GM18517 (cell line): ENCODE measurements at regions not wholly inside any gene's neighbourhood (a gene's known extent, or its start where the extent isn't known, plus 50 kb on each side); places are given as distances from the start of the nearest gene placed in this dataset.
"Not testable (repeated sequence)": the region's sequence is repeated elsewhere in the genome, so short reads cannot be mapped to it uniquely, and the experiment has no call there.

Experiments used
- ATAC-seq: cut with Tn5 transposase; IDR thresholded peaks from one replicate; pipeline ENCODE4 v1.9.1; 2021; ENCODE audit warnings: mild to moderate bottlenecking, moderate library complexity; ENCODE audit not compliant: unreplicated experiment

DNA sequence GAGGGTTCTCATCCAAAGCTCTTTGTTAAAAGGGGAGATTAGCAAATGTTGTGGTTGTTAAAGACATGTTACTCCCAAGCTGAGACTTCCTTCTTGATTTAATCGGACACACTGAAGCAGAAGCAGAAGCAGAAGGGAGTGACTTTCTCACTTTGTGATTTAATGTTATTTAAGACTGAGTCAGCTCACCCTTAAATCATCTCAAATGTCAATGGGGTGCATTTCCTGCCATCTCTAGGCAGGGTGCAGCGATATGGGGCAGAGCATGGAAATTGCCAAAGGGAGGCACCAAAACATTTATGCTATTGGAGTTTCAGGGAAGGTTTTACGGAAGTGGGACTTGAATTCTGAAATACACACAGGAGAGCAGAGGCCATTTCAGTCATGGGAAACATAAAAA lies 283.6 kb downstream of the ABCC12 start:
- ATAC-seq, result no peak

DNA sequence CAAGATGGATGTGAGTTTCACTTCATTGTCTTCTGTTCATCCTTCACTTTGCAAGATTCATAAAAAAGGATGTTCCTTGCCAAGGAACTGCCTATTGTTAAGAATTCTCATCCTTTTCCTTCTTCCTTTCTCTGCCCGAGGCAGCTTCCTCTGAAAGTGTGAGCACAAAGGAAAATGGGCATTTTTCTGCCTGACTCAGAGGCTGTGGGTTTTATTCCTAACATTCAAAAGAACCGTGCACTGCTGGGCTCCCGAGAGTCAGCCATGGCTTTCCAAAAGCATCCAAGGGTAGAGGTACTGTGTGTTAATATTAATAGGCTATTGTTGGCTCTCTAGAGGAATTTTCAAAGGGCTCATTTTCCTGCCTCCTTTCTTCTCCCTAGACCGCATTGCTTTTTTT lies 289.4 kb downstream of the ABCC12 start:
- no peak for ATAC-seq

DNA sequence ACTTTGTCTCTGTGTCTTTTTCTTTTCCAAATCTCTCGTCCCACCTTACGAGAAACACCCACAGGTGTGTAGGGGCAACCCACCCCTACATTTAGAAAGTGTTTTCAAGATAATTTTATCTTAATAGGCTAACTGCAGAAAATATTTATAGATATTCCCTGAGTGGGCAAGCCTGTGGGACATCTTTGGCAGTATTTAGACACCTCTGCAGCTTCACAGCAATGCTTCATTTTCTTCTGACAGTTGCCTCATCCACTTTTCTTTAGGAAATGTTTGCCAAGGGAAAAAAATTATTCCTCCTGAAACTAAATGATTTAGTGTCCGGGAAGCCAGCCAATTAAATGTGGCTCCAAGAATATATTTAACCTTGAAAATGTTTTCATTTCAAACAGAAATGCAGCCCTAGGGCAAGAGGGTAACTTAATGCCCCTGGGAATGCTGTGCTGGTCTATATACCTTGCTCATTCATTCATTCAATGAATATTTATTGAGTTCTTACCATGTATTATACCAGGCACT lies 290.4 kb downstream of the ABCC12 start:
- ATAC-seq, result no peak

DNA sequence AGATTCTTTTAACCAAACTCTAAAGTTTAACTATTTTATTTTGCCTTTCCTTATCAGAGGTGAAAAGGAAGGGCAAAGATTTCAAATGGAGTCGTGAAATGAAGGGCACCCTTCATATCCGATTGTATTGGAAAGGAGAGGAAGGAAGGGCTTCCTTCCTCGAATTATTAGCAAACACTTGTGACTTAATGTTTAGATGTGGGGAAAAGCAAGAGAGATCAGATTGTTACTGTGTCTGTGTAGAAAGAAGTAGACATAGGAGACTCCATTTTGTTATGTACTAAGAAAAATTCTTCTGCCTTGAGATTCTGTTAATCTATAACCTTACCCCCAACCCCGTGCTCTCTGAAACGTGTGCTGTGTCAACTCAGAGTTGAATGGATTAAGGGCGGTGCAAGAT lies 291.5 kb downstream of the ABCC12 start:
- ATAC-seq, result not testable (repeated sequence)

DNA sequence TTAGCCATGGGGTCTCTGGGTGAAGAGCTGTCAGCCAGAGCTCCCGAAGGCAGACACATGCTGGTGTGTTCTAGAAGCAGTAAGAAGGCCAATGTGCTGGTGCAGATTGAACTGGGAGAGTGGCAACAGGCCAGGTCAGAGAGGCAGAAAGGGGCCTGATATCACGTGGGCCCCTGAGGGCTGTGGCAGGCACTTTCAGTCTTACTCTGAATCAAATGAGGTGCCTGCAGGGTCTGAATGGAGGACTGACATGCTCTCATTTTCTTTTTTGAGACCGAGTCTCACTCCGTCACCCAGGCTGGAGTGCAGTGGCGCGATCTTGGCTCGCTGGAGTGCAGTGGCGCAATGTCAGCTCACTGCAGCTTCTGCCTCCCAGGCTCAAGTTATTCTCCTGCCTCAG lies 293.8 kb downstream of the ABCC12 start:
- ATAC-seq, result no peak

DNA sequence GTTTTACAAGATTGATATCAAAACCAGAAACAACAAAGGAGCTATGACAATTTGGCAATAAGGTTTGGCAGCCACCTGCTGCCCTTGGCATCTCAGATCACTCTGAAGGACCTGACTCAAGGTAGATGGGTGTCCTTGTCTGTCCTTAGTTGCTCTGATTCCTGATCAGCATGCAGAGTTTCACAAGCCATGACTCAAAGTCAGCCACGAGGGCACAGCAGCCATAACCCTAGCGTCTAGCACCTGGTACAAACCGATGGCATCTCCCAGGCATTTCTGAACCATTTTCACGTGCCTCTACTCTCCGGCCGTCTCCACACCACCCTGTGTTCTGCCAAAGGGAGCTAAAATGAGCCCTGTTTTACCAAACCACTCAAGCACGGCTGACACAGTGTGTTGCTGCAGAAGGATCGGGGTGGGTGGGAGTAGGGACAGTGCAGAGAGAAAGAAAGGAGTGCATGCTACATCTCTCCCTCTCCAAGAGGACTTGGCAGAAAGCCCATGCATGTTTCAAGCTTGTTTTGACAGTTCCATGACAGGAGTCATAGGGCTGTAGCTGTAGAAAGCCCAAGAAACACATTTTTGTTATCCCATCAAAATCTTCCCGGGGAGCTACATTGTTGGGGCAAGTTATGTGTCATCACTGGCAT lies 297.3 kb downstream of the ABCC12 start:
- ATAC-seq, result no peak

DNA sequence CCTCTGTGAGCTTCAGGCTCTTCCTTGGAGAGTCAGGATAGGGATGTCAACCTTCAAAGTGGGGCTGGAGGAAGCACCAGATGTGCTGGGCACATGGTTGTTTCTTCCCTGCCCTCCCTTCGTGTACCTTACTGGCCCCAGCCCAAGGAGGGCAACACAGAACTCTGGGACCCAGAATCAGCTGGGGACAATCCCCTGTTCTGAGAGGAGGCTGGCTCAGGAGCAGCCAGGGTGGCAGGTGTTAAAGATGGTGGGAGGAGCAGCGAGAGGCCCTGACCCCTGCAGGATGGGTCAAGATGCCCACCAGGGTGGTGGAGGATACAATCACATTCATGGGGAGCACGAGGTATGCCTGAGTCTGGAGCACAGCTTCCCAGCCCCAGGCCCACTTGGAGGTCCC lies 300.4 kb downstream of the ABCC12 start:
- ATAC-seq, result no peak

DNA sequence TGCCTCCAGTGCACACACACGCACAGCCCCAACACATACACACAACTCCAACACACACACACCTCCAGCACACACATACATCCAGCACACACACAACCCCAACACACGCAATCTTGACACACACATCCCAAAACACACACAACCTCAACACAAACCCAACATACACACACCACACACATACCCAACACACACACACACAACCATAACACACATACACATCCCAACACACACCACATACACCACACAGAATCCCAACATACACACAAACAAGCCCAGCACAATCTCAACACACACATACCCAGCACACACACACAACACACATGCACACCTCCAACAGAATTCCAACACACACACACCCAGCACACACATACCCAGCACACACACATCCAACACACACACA lies 301.1 kb downstream of the ABCC12 start:
- no peak for ATAC-seq

DNA sequence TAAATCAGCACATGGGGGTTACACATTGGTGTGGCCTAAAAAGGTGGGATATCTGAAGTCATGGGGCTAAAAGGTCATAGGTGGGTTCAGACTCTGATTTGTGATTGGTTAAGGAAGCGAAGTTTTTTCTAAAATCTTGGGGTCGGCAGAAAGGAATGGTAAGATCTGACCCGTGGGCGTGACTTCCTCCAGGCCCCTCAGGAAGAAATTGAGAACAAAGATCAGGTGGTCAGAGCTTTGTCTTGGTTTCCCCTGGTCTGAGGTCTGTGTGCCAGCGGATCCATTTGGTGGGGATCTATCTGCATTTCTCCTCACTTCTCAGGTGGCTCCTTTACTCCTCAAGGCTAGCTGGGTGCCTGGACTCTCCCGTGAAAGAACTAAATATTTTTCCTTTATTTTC lies 302.8 kb downstream of the ABCC12 start:
- ATAC-seq, result no peak

DNA sequence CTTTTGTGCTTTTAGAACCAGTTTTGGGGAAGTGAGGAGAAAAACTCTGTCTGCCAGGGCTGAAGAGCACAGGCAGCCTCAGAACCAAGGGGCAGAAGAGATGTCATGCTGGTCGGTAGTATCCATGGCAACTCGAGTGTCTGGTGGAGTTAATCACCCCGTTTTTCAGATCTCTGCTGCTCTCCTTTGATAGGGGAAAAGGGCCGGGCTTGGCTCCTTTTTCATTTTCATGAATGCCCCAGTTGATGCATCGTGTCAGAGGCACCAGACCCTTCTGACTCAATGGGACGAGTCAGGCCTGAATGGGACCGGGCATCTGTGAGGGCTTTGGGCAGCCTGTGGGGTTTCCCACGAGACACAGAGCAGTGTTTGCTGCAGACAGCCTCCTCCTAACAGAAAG lies 304.6 kb downstream of the ABCC12 start:
- ATAC-seq, result no peak

DNA sequence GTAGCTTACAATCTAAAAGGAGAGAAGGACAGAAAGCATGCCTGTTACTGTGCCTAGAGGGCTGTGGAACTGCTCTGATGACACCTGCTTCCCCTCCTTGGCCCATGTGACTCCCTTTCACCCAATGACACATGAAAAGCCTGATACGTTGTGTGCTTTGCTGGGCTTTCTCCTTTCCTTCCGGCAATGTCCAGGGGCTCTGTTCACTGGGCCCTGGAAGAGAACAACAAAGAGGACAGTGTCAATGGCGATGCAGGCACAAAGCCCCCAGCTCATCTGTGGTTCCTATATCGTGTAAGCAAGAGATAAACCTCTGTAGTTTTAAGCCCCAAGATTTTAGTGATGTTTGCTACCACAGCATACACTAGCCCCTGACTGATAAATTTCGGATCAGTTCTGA lies 306.1 kb downstream of the ABCC12 start:
- no peak for ATAC-seq

DNA sequence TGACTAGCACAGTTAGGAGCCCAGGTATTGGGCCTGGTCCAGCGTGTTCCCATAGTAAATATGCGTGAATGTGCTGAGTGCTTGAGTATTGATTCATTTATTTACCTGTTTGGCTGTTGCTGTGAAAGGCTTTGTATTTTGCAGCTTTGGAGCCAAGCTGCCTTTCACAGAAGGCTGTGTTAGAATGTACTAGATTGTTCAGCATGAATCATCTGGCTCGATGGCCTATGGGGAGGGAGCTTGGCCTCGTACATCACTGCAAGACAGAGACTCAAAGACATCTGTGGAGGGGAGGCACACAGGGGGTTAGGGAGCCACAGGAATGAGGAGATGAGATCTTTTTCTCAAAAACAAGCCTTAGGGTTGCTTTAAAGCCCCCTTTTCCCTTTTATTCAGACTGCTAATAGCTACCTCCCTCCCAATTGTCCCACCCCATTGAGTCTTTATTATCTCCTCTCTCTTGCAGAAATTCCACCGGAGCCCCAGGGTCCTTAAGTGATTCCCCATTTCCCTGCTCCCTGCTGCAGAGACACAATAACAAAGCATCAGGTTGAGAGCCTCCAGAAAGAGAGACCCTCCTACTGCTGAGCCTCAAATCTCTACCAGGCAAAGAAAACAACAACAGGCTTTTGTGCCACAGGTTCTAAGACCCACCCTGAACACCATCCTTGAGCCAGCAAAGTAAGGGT lies 307.2 kb downstream of the ABCC12 start:
- ATAC-seq, result no peak

DNA sequence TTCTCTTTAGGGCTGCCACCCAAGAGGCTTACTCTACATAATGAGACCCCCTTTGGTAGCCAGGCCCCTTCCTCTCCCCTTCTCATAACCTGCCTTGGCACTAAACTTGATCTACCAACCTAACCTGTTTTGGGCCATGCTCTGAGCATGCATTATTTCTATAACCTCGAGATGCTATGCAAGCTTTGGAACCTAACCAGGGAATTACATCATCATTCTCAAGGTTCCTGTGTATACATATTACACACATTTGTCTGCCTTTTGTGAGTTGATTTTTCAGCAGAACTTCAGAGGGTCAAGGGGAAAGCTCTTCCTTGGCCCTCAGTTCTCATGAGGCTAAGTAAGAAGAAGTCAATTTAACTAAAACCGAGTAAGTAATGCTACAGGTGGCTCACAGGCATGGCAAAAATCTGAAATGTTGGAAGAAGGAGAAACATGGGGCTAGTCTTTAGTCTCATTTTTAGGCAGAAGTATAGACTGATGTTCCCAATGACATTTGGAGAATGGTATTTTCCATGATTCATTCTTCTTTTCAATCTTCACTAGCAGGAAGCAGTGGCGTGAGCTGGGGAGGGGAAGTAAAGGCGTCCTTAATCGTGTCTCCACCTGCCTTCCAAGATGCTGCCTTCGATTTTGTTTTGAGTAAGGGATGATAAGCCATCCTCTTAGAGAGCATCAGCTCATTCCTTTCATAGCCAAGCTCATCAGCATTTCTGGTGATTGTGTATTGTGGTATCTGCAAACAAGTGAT lies 308.4 kb downstream of the ABCC12 start:
- no peak for ATAC-seq

DNA sequence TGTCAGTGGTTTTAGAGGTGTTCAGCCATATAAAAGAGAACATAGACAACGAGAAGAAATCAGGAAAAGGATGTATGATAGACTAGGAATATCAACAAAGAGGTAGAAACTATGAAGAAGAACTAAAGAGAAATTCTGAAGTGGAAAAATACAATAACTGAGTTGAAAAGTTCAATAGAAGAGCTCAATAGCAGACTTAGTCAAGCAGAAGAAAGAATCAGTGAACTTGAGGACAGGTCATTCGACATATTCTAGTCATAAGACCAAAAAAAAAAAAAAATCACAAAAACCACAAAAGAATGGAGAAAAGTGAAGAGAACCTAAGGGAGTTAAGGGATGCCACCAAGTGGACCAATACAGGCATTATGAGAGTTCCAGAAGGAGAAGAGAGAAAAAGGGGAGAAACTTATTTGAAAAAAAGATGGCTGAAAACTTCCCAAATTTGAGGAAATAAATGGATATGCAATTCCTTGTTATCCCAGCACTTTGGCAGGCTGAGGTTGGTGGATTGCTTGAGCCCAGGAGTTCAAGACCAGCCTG lies 321.2 kb downstream of the ABCC12 start:
- no peak for ATAC-seq

DNA sequence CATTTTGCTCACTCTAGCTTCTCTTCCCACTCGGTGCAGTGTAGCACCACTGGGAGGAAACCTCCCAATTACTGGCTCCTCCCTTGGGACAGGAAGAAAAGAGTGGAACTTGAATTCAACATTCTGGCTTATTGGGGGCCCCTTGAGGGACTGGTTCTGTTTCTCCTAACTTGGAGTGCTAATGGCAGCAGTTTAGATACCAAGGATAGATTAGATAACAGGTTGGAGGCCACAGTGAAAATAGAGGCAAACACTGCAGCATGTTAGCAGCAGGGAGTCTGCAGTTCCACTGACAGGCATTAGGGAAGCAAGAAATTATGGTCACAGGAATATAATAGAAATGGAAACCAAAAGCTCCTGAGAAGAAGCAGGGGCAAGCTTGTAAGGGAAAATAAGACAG lies 322.0 kb downstream of the ABCC12 start:
- ATAC-seq, result no peak

DNA sequence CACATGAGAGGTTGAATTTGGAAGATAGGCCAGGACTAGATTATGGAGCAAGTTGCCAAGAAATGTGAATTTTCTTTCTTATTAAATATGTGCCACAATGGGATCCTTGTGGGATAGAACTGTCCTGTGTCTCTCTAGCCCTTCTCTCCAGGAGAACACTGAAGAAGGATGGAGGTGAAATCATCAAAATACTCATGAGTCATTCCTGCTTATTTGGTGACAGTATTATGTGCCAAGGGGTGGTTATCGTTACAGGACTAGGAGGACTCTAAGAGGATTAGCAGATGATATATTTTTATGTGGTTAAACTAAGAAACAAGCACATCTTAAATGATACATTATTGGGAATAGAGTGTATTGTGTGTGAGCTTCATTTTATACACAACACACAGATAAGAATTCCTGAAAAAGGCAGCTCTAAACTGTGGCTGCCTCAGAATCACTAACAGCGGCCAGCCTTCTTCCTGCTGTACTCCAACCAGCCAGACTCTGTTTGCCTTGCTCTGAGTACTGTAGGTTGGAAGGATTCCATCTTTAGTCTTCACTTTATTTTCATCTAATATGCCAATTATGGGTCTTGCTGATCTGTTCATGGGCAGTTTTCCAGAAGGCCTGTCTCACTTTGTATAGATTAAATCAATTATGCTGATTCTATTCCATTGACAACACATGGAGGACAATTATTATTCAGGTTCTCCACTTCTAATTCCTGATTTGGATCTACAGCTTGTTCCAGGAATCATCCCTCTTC lies 325.8 kb downstream of the ABCC12 start:
- no peak for ATAC-seq

DNA sequence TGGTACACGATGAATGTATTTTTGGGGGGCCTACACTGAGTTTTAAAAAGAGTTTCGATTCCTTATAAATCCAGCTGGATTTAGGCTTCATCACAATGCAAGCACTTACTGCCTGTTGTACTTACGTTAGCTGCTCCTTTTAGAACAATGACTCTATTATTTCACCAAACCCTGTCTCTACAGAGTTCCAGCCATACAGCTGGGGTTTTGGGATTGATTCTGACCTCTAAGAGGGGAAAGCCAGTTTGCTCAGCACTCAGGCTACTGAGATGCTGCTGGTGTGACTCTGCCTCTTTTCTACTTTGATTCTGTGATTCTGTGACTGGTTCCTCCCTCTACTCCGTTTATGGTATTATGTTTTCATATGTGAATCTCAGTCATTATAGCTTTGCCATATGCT lies 329.7 kb downstream of the ABCC12 start:
- ATAC-seq, result no peak

DNA sequence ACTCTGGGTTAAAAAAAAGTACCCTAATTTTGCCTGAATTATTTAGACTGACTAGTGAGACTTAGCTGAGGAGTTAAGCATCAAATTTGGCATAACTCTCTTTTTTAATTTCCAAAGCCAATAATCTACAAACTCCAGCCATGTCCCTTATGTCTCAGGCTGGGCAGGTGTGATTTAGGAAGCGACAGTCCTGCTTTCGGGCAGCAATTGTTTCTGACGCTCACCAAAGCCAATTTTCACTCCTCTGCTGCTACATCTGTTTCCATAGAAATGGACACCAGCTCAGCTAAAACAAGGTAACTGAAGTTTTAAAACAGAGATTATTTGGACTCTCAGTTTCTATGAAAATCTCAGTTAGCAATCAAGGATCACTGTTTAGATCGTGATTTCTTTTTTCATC lies 338.7 kb downstream of the ABCC12 start:
- no peak for ATAC-seq

DNA sequence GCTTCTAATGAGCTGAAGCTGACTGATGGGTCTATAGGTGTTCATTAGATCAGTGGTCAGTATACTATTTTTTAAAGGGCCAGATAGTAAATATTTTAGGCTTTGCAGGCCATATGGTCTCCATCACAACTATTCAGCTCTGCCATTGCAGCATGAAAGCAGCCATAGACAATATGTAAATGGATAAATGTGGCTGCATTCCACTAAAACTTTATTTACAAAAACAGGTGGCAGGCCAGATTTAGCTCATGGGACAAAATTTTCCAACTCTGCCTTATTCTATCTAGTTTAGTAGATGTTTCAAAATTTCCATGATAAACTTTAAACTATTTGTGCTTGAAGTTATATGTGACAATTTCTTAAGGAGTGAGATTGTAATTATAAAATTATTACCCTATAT lies 339.3 kb downstream of the ABCC12 start:
- no peak for ATAC-seq

DNA sequence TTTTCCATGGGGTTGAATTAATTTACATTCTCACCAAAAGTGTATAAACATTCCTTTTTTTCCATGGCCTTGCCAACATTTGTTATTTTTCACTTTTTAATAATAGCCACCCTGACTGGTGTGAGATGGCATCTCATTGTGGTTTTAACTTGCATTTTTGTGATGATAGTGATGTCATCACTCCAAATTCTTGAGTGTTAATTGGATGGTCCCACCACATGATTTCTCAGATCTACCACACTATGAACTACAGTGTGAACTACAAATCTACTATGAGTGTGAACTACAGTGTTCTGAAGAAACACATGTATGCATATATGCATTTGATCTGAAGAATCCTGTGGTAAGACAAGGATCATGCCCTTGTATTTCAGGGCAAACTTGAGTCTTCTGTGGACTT lies 340.1 kb downstream of the ABCC12 start:
- no peak for ATAC-seq

DNA sequence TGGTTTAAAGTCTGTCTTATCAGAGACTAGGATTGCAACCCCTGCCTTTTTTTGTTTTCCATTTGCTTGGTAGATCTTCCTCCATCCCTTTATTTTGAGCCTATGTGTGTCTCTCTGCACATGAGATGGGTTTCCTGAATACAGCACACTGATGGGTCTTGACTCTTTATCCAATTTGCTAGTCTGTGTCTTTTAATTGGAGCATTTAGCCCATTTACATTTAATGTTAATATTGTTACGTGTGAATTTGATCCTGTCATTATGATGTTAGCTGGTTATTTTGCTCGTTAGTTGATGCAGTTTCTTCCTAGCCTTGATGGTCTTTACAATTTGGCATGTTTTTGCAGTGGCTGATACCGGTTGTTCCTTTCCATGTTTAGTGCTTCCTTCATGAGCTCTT lies 344.0 kb downstream of the ABCC12 start:
- ATAC-seq, result not testable (repeated sequence)
